Stomach (tissue), 4 donors: ENCODE measurements at regions not wholly inside any gene's neighbourhood (a gene's known extent, or its start where the extent isn't known, plus 50 kb on each side); places are given as distances from the start of the nearest gene placed in this dataset.

Experiments
- POLR2A ChIP-seq, 4 donors: fragments of 450-650 bp; IDR thresholded peaks; one replicate each; pipeline ENCODE4 v1.6.1; 2016; ENCODE audit warnings: antibody characterized with exemption in 4 of 4, control low read depth in 2 of 4, mild to moderate bottlenecking in 1 of 4, moderate library complexity in 1 of 4
- POLR2AphosphoS5 ChIP-seq, 3 donors: sonication (generic); formaldehyde crosslinking; IDR thresholded peaks; one replicate each; pipeline ENCODE4 v1.6.1; 2016; ENCODE audit warnings: antibody characterized with exemption in 3 of 3
- TF ChIP-seq, protein P1 (sequence below), 7 experiments: fragments of 450-650 bp in 4 of 7; fragments of 200-600 bp in 3 of 7; sonication (generic) in 3 of 7; IDR thresholded peaks; one replicate each; pipeline ENCODE4 v1.5.1; 2016 to 2019; ENCODE audit warnings: antibody characterized with exemption in 7 of 7, control low read depth in 2 of 7, mild to moderate bottlenecking in 1 of 7

DNA sequence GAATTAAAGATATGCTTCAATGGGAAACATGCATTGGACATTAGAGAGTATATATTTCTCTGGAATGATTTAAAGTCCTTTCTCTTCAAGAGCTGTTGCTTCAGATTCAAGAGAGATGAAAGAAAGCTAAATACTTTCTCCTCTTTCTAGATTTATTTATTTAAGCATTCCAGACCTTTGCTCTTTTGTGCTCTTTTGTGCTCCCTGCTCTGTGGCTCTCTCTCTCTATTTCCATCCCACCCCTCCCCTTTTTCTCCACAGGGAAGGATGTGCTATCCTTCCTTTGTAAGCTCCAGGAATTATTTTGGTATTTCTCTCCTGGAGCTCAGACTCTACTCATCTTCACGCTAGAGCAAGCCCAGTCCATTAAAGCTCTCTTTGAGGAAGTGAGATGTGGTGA is 871.9 kb upstream of the GBE1 start:
- no peak for TF ChIP-seq POLR2AphosphoS5 (IDR thresholded peaks at IDR 0.05)
- TF ChIP-seq, protein P1, sequence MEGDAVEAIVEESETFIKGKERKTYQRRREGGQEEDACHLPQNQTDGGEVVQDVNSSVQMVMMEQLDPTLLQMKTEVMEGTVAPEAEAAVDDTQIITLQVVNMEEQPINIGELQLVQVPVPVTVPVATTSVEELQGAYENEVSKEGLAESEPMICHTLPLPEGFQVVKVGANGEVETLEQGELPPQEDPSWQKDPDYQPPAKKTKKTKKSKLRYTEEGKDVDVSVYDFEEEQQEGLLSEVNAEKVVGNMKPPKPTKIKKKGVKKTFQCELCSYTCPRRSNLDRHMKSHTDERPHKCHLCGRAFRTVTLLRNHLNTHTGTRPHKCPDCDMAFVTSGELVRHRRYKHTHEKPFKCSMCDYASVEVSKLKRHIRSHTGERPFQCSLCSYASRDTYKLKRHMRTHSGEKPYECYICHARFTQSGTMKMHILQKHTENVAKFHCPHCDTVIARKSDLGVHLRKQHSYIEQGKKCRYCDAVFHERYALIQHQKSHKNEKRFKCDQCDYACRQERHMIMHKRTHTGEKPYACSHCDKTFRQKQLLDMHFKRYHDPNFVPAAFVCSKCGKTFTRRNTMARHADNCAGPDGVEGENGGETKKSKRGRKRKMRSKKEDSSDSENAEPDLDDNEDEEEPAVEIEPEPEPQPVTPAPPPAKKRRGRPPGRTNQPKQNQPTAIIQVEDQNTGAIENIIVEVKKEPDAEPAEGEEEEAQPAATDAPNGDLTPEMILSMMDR (IDR thresholded peaks at IDR 0.05): no peak
- TF ChIP-seq POLR2A (IDR thresholded peaks at IDR 0.05): no peak
